WERI-Rb-1 (cell line): ENCODE measurements at regions not wholly inside any gene's neighbourhood (a gene's known extent, or its start where the extent isn't known, plus 50 kb on each side); places are given as distances from the start of the nearest gene placed in this dataset.

Experiments used
- DNase-seq: peaks from one replicate; pipeline ENCODE4 v3.0.0-alpha.2; 2020
- H3K27ac ChIP-seq: fragments of 250-450 bp; sonication (Bioruptor Pico); 2 replicates; pipeline ENCODE4 v1.5.1; 2020; ENCODE audit warnings: mild to moderate bottlenecking, moderate library complexity
- H3K27me3 ChIP-seq: fragments of 250-450 bp; sonication (Bioruptor Pico); 2 replicates; pipeline ENCODE4 v1.5.1; 2021; ENCODE audit warnings: mild to moderate bottlenecking, low read depth, moderate library complexity; ENCODE audit not compliant: insufficient read depth, severe bottlenecking
- H3K36me3 ChIP-seq: fragments of 250-450 bp; sonication (Bioruptor Pico); 2 replicates; pipeline ENCODE4 v1.5.1; 2020; ENCODE audit warnings: mild to moderate bottlenecking, moderate library complexity
- H3K4me3 ChIP-seq: 2 replicates; pipeline ENCODE4 v1.5.1; 2011; ENCODE audit warnings: low read depth, mild to moderate bottlenecking, control low read depth, low read length
- H3K9me3 ChIP-seq: fragments of 250-450 bp; sonication (Bioruptor Pico); 2 replicates; pipeline ENCODE4 v1.5.1; 2021; ENCODE audit warnings: mild to moderate bottlenecking, moderate library complexity; ENCODE audit not compliant: severe bottlenecking
- TF ChIP-seq, protein P1 (sequence below): IDR thresholded peaks from 2 replicates; pipeline ENCODE4 v1.5.1; 2011; ENCODE audit warnings: low read depth, mild to moderate bottlenecking, control low read depth, inconsistent platforms, low read length

GRCh38 chr1:233523047-233523446 is 90.9 kb upstream of the KCNK1 start:
- Histone ChIP-seq H3K27me3 (peaks cover 72% of the 10 kb centered on the region), H3K27ac (no peak overlapping the region), H3K36me3 (no peaks in the 10 kb centered on the region), H3K9me3 (peaks cover 8% of the 10 kb centered on the region), H3K4me3 (no peak overlapping the region)
- TF ChIP-seq, protein P1, sequence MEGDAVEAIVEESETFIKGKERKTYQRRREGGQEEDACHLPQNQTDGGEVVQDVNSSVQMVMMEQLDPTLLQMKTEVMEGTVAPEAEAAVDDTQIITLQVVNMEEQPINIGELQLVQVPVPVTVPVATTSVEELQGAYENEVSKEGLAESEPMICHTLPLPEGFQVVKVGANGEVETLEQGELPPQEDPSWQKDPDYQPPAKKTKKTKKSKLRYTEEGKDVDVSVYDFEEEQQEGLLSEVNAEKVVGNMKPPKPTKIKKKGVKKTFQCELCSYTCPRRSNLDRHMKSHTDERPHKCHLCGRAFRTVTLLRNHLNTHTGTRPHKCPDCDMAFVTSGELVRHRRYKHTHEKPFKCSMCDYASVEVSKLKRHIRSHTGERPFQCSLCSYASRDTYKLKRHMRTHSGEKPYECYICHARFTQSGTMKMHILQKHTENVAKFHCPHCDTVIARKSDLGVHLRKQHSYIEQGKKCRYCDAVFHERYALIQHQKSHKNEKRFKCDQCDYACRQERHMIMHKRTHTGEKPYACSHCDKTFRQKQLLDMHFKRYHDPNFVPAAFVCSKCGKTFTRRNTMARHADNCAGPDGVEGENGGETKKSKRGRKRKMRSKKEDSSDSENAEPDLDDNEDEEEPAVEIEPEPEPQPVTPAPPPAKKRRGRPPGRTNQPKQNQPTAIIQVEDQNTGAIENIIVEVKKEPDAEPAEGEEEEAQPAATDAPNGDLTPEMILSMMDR, result no peak
- DNase-seq, result no peak

DNA sequence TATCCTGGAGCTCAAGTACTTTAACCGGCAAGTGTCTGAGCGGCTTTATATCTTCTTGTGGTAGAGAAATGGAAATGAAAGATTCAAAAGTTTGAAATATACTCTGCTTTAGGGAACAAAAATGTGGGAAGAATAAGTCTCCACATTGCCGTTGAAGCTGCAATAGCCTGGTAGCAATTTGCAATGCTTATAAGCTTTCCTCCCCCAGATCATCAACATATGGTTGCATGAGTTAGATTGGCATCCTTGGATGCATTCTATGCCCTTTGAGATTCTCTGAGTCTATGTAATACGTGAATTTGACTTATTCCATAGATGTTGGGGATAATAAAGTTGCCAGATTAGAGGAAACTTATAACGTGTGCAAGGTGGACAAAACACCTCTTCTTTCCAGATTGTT is 86.1 kb upstream of the KCNK1 start:
- no peaks in the 10 kb centered on the region for H3K36me3 ChIP-seq

DNA sequence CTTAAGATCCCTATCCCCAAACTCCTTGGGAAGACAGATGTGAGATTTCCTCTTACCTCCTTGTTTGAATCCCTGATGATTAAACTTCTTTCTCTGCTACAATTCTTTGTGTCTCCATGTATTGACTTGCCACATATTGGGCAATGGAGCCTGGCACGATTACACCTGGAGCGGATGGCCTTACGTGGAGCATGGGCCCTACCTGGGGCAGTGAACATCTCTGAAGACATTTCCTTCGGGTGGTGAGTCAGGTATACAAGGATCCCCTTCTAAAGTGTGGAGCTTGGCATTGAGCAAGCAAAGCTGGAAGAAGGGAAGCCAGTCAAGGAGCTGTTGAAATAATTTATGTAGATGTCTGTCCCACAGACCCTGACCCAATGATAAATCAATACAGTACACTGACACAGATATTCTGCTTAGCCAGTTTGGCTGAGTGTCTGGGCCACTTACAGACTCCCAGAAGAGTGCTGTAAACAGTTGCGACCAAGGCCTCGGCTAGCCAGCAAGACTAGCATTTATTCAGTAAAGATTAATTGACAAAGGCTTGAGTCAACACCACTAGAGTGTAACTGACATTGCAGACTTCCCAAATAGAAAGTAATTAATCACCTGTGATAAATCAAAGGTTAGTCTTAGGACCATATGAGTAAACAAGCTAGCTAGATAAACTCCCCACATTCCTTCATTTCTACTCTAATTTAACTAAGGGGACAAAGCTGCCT is 83.1 kb upstream of the KCNK1 start:
- TF ChIP-seq, protein P1, result no peak
- H3K36me3 ChIP-seq, result no peaks in the 10 kb centered on the region
- H3K27ac ChIP-seq, result no peak overlapping the region
- peaks cover 10% of the 10 kb centered on the region for H3K9me3 ChIP-seq
- DNase-seq, result no peak
- no peak overlapping the region for H3K4me3 ChIP-seq
- peaks cover 77% of the 10 kb centered on the region for H3K27me3 ChIP-seq

More for the DNA sequence above, 86.1 kb upstream of the KCNK1 start:
- H3K27me3 ChIP-seq, result peaks cover 75% of the 10 kb centered on the region
- no peak overlapping the region for H3K27ac ChIP-seq
- peaks cover 10% of the 10 kb centered on the region for H3K9me3 ChIP-seq
- no peak overlapping the region for H3K4me3 ChIP-seq
- DNase-seq, result no peak
- TF ChIP-seq, protein P1, result no peak

DNA sequence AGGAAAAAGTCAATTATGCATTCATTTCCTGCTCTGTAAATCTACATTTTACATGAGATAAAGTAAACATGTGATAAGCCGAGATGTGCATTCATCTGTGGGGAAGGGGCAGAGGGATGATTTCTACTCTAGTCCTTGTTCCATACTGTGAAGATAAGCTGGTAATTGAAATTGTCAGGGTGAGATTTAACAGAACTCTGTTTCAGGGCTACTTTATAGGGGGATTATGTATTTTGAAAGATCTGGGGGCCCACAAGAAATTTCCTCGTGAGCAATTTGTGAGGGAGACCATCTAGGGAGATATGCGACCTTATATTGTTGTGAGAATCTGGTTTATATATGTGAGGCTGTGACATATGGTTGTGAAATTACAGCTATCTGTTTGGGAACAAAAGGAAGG is 73.1 kb upstream of the KCNK1 start:
- Histone ChIP-seq H3K9me3 (no peaks in the 10 kb centered on the region), H3K36me3 (no peaks in the 10 kb centered on the region), H3K27ac (no peak overlapping the region), H3K4me3 (no peak overlapping the region), H3K27me3 (peaks cover 76% of the 10 kb centered on the region)
- TF ChIP-seq, protein P1, result no peak
- no peak for DNase-seq

DNA sequence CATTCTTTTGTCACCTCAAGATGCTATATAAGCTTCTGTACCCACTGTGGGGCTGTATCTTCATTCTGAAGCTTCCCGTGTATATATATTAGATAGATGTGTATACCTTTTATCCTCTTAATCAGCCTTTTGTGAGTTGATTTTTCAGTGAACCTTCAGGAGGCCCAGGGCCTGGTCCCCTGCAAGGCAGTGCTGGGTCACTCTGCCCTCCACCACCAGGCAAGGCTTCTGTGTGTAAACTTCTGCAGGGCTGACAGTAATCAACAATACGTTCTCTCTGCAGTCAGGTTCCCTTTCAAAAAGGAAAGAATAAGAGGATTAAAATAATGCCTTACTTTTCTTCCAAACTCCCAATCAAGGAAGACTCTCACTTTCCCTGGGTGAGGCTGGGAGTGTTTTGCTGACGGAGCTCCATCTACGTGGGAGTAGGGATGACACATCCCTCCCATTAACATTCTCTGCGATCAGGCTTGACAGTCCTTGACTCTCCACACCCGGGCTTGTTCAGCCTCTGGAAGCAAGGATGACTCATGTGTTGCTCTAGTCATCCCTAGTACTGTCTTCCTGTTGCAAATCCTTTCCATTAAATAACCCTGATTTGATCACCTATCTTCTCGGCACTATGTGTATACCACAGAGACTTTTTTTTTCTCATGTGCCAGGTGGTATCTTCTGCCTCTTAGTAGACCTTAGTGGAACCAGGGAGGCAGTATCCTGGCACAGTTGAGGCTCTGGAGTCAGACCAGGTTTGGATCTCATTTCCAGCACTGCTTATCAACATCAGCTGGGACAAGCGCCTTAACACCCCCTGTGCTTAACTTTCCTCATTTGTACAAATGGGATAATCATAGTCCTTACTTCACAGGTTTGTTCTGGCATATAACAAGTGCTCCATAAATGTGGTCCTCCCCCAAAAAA is 70.3 kb upstream of the KCNK1 start:
- DNase-seq, result no peak
- H3K27me3 ChIP-seq, result peaks cover 82% of the 10 kb centered on the region

More for the DNA sequence above, 70.3 kb upstream of the KCNK1 start:
- TF ChIP-seq, protein P1, result no peak
- no peaks in the 10 kb centered on the region for H3K9me3 ChIP-seq
- H3K36me3 ChIP-seq, result no peaks in the 10 kb centered on the region
- no peak overlapping the region for H3K27ac ChIP-seq
- H3K4me3 ChIP-seq, result no peak overlapping the region
